OCI-LY3 (cell line): ENCODE measurements at regions not wholly inside any gene's neighbourhood (a gene's known extent, or its start where the extent isn't known, plus 50 kb on each side); places are given as distances from the start of the nearest gene placed in this dataset.

ENCODE experiments used
- EZH2phosphoT487 ChIP-seq: fragments of 200-600 bp; shearing (Covaris generic); IDR thresholded peaks from 2 replicates; pipeline ENCODE4 v1.6.1; 2018; ENCODE audit warnings: antibody characterized with exemption, mixed run types, low read depth
- TF ChIP-seq, protein P1 (sequence below): fragments of 200-600, 300-600 bp; sonication (generic); IDR thresholded peaks from 2 replicates; pipeline ENCODE4 v1.5.1; 2014; ENCODE audit warnings: antibody characterized with exemption, low read length, low read depth

DNA sequence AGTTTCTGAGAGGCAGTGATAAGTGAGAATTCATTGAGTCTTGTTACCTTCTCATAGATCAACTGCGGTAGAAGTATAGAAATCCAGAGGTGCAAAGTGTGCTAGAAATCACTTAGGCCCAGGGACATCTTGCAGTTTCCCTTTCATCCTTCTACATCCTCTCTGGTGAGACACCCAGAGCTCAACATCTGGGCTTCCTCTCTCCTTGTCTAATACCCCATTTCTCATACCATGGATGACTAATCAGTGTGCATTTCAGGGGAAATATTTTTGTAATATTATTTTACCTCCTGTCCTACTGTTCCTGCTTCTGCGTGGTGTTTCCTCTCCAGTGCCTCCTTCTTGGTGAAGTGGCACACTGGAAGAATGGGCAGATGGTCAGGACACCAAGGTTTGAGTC is 322.4 kb downstream of the TFAP2B start:
- TF ChIP-seq, protein P1, sequence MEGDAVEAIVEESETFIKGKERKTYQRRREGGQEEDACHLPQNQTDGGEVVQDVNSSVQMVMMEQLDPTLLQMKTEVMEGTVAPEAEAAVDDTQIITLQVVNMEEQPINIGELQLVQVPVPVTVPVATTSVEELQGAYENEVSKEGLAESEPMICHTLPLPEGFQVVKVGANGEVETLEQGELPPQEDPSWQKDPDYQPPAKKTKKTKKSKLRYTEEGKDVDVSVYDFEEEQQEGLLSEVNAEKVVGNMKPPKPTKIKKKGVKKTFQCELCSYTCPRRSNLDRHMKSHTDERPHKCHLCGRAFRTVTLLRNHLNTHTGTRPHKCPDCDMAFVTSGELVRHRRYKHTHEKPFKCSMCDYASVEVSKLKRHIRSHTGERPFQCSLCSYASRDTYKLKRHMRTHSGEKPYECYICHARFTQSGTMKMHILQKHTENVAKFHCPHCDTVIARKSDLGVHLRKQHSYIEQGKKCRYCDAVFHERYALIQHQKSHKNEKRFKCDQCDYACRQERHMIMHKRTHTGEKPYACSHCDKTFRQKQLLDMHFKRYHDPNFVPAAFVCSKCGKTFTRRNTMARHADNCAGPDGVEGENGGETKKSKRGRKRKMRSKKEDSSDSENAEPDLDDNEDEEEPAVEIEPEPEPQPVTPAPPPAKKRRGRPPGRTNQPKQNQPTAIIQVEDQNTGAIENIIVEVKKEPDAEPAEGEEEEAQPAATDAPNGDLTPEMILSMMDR = no peak
- no peak for TF ChIP-seq EZH2phosphoT487
